Activated CD4-positive, alpha-beta T cell treated with anti-CD3 and anti-CD28 coated beads for 36 hours (primary cell): ENCODE measurements at regions not wholly inside any gene's neighbourhood (a gene's known extent, or its start where the extent isn't known, plus 50 kb on each side); places are given as distances from the start of the nearest gene placed in this dataset.
"Not testable (repeated sequence)": the region's sequence is repeated elsewhere in the genome, so short reads cannot be mapped to it uniquely, and the experiment has no call there.

ENCODE experiments used
- ATAC-seq: fragments of 200-7000 bp; cut with Tn5 transposase; one replicate; pipeline ENCODE4 v1.10.0; 2021; ENCODE audit warnings: mild to moderate bottlenecking, moderate library complexity
- CTCF ChIA-PET: fragments of 350-600 bp; sonication (Branson Sonifier 250); formaldehyde crosslinking; loops from one replicate; lab custom pipeline; 2021; ENCODE audit warnings: antibody characterized with exemption; lab: Charles Lee
- POLR2A ChIA-PET: fragments of 350-600 bp; sonication (Branson Sonifier 250); formaldehyde crosslinking; loops from one replicate; lab custom pipeline; 2021; ENCODE audit warnings: antibody characterized with exemption, inconsistent platforms; lab: Charles Lee
- DNase-seq: peaks from one replicate; pipeline ENCODE4 v3.0.0-alpha.2; 2020
- H3K27ac Mint-ChIP-seq: one replicate; pipeline ENCODE4 v1.8.0; 2021; ENCODE audit warnings: mixed read lengths
- H3K27me3 Mint-ChIP-seq: one replicate; pipeline ENCODE4 v1.8.0; 2021; ENCODE audit warnings: mixed read lengths
- H3K36me3 Mint-ChIP-seq: one replicate; pipeline ENCODE4 v1.8.0; 2021; ENCODE audit warnings: low read depth, mixed read lengths
- H3K4me1 Mint-ChIP-seq: one replicate; pipeline ENCODE4 v1.8.0; 2021; ENCODE audit warnings: mixed read lengths
- H3K4me3 Mint-ChIP-seq: one replicate; pipeline ENCODE4 v1.8.0; 2021; ENCODE audit warnings: mild to moderate bottlenecking, moderate library complexity, mixed read lengths
- H3K9me3 Mint-ChIP-seq: one replicate; pipeline ENCODE4 v1.8.0; 2021; ENCODE audit warnings: low read depth, mixed read lengths
- intact Hi-C, 2 experiments: fragments of 100-400 bp; cut with DNase I in 1 of 2; cut with micrococcal nuclease in 1 of 2; formaldehyde crosslinking; loops; one replicate each; pipeline versions ENCODE4 v1.14.2 to v1.15.1; 2022 to 2024; cut with DNase I, micrococcal nuclease

GRCh38 chr2:7094231-7094741 is 177.1 kb downstream of the RNF144A start:
- Mint-ChIP-seq H3K36me3 (no peaks in the 10 kb centered on the region), H3K27ac (no peak overlapping the region), H3K4me1 (peaks cover 6% of the 10 kb centered on the region), H3K27me3 (no peaks in the 10 kb centered on the region), H3K9me3 (no peaks in the 10 kb centered on the region), H3K4me3 (no peak overlapping the region)
- DNase-seq, result no peak
- CTCF ChIA-PET, result interaction anchor here (0.6 kb wide), 1 partner anchor 1122 kb away, joined by 3 read pairs; no protein-coding TSS in a partner anchor
- no peak for ATAC-seq
- intact Hi-C loops, result no loop called here
- POLR2A ChIA-PET, result no interaction called here

- Mint-ChIP-seq H3K27ac (no peak overlapping the region), H3K36me3 (no peaks in the 10 kb centered on the region), H3K27me3 (no peaks in the 10 kb centered on the region), H3K4me1 (peaks cover 6% of the 10 kb centered on the region), H3K9me3 (no peaks in the 10 kb centered on the region), H3K4me3 (peak overlapping the region; percentile 39)
- ATAC-seq (no peak), DNase-seq (no peak)
- CTCF ChIA-PET, result interaction anchor here (0.8 to 2.9 kb wide), 14 partner anchors 10 to 1596 kb away, joined by 3 to 15 read pairs (median 4); no protein-coding TSS in a partner anchor
- intact Hi-C loops, result loop anchor here (1.0 to 5.0 kb wide), 6 partner anchors 105 to 1588 kb away; partner anchors contain the start of gene ID2 (in 1 of the 2)
- POLR2A ChIA-PET, result no interaction called here
Measured at GRCh38 chr2:7096726-7097352, 179.6 kb downstream of the RNF144A start.

GRCh38 chr2:7097353-7097895 is 180.2 kb downstream of the RNF144A start:
- ChIA-PET CTCF (interaction anchor here (0.6 to 2.9 kb wide), 23 partner anchors 8 to 1753 kb away, joined by 3 to 15 read pairs (median 4); no protein-coding TSS in a partner anchor), POLR2A (no interaction called here)
- peaks cover 6% of the 10 kb centered on the region for H3K4me1 Mint-ChIP-seq
- H3K36me3 Mint-ChIP-seq, result no peaks in the 10 kb centered on the region
- DNase-seq (peak; percentile 86), ATAC-seq (peak; percentile 95)
- H3K27ac Mint-ChIP-seq, result peak overlapping the region; percentile 27
- intact Hi-C loops, result loop anchor here (1.0 to 5.0 kb wide), 6 partner anchors 105 to 1588 kb away; partner anchors contain the start of gene ID2 (in 1 of the 2)
- no peaks in the 10 kb centered on the region for H3K27me3 Mint-ChIP-seq
- peak overlapping the region; percentile 39 for H3K4me3 Mint-ChIP-seq
- H3K9me3 Mint-ChIP-seq, result no peaks in the 10 kb centered on the region

- no peak overlapping the region for H3K27ac Mint-ChIP-seq
- ChIA-PET POLR2A (no interaction called here), CTCF (interaction anchor here (0.7 to 2.9 kb wide), 4 partner anchors 16 to 106 kb away, joined by 3 to 15 read pairs (median 3); no protein-coding TSS in a partner anchor)
- no peak for DNase-seq
- no peaks in the 10 kb centered on the region for H3K36me3 Mint-ChIP-seq
- no peak overlapping the region for H3K4me3 Mint-ChIP-seq
- intact Hi-C loops, result loop anchor here (5.0 kb wide), 4 partner anchors 103 to 1583 kb away; partner anchors contain the start of gene ID2 (in 1 of the 2)
- no peak for ATAC-seq
- no peaks in the 10 kb centered on the region for H3K9me3 Mint-ChIP-seq
- H3K4me1 Mint-ChIP-seq, result peaks cover 6% of the 10 kb centered on the region
- no peaks in the 10 kb centered on the region for H3K27me3 Mint-ChIP-seq
Measured at GRCh38 chr2:7098816-7099215, 181.6 kb downstream of the RNF144A start.

- H3K27me3 Mint-ChIP-seq, ATAC-seq, H3K27ac Mint-ChIP-seq, DNase-seq, H3K9me3 Mint-ChIP-seq, H3K4me3 Mint-ChIP-seq, H3K36me3 Mint-ChIP-seq, H3K4me1 Mint-ChIP-seq: not testable (repeated sequence)
- ChIA-PET POLR2A (interaction anchor here (0.8 kb wide), 1 partner anchor 17 kb away, joined by 4 read pairs; no protein-coding TSS in a partner anchor), CTCF (interaction anchor here (0.6 to 1.1 kb wide), 2 partner anchors 37 to 759 kb away, joined by 3 read pairs; no protein-coding TSS in a partner anchor)
- intact Hi-C loops, result loop anchor here (5.0 kb wide), 4 partner anchors 103 to 1583 kb away; partner anchors contain the start of gene ID2 (in 1 of the 2)
Measured at GRCh38 chr2:7099687-7100086, 182.5 kb downstream of the RNF144A start.

- intact Hi-C loops, result no loop called here
- Mint-ChIP-seq H3K36me3 (peaks cover 5% of the 10 kb centered on the region), H3K9me3 (no peaks in the 10 kb centered on the region), H3K27ac (no peak overlapping the region), H3K4me1 (no peaks in the 10 kb centered on the region), H3K4me3 (no peak overlapping the region), H3K27me3 (no peaks in the 10 kb centered on the region)
- no peak for ATAC-seq
- no peak for DNase-seq
- CTCF ChIA-PET, result interaction anchor here (1.0 kb wide), 1 partner anchor 21 kb away, joined by 4 read pairs; no protein-coding TSS in a partner anchor
- POLR2A ChIA-PET, result no interaction called here
Measured at GRCh38 chr2:7102826-7103225, 185.6 kb downstream of the RNF144A start.

- H3K9me3 Mint-ChIP-seq, result peaks cover 3% of the 10 kb centered on the region
- ChIA-PET POLR2A (no interaction called here), CTCF (interaction anchor here (0.7 to 1.4 kb wide), 3 partner anchors 12 to 1350 kb away, joined by 3 to 7 read pairs (median 3); no protein-coding TSS in a partner anchor)
- H3K27ac Mint-ChIP-seq, result no peak overlapping the region
- H3K4me3 Mint-ChIP-seq, result no peak overlapping the region
- no peaks in the 10 kb centered on the region for H3K27me3 Mint-ChIP-seq
- H3K36me3 Mint-ChIP-seq, result peaks cover 11% of the 10 kb centered on the region
- DNase-seq (no peak), ATAC-seq (no peak)
- intact Hi-C loops, result no loop called here
- H3K4me1 Mint-ChIP-seq, result no peaks in the 10 kb centered on the region
Measured at GRCh38 chr2:7108792-7109532, 191.8 kb downstream of the RNF144A start.

- Mint-ChIP-seq H3K36me3 (peaks cover 12% of the 10 kb centered on the region), H3K27me3 (no peaks in the 10 kb centered on the region), H3K4me1 (no peaks in the 10 kb centered on the region), H3K27ac (no peak overlapping the region), H3K4me3 (no peak overlapping the region), H3K9me3 (peaks cover 3% of the 10 kb centered on the region)
- ATAC-seq (no peak), DNase-seq (no peak)
- POLR2A ChIA-PET, result no interaction called here
- intact Hi-C loops, result no loop called here
- CTCF ChIA-PET, result interaction anchor here (0.7 to 1.4 kb wide), 4 partner anchors 12 to 1349 kb away, joined by 3 to 7 read pairs (median 3); no protein-coding TSS in a partner anchor
Measured at GRCh38 chr2:7109533-7109885, 192.3 kb downstream of the RNF144A start.

- ChIA-PET POLR2A (no interaction called here), CTCF (interaction anchor here (1.2 kb wide), 1 partner anchor 183 kb away, joined by 3 read pairs; no protein-coding TSS in a partner anchor)
- Mint-ChIP-seq H3K4me3 (no peak overlapping the region), H3K4me1 (no peaks in the 10 kb centered on the region), H3K36me3 (peaks cover 9% of the 10 kb centered on the region), H3K27ac (no peak overlapping the region), H3K27me3 (no peaks in the 10 kb centered on the region), H3K9me3 (peaks cover 6% of the 10 kb centered on the region)
- DNase-seq (no peak), ATAC-seq (no peak)
- intact Hi-C loops, result no loop called here
Measured at GRCh38 chr2:7111626-7112025, 194.4 kb downstream of the RNF144A start.

GRCh38 chr2:7115364-7115763 is 198.2 kb downstream of the RNF144A start:
- Mint-ChIP-seq H3K4me3 (no peak overlapping the region), H3K9me3 (peaks cover 6% of the 10 kb centered on the region), H3K36me3 (peaks cover 9% of the 10 kb centered on the region), H3K27ac (no peak overlapping the region), H3K27me3 (no peaks in the 10 kb centered on the region), H3K4me1 (no peaks in the 10 kb centered on the region)
- DNase-seq (no peak), ATAC-seq (no peak)
- ChIA-PET POLR2A (no interaction called here), CTCF (interaction anchor here (0.8 to 2.2 kb wide), 3 partner anchors 17 to 110 kb away, joined by 3 to 15 read pairs (median 3); no protein-coding TSS in a partner anchor)
- intact Hi-C loops, result no loop called here

- ATAC-seq, result no peak
- no peak overlapping the region for H3K27ac Mint-ChIP-seq
- intact Hi-C loops, result no loop called here
- H3K9me3 Mint-ChIP-seq, result peaks cover 6% of the 10 kb centered on the region
- H3K4me3 Mint-ChIP-seq, result no peak overlapping the region
- no peaks in the 10 kb centered on the region for H3K4me1 Mint-ChIP-seq
- DNase-seq, result no peak
- H3K36me3 Mint-ChIP-seq, result peaks cover 9% of the 10 kb centered on the region
- ChIA-PET POLR2A (interaction anchor here (0.8 kb wide), 1 partner anchor 16 kb away, joined by 4 read pairs; no protein-coding TSS in a partner anchor), CTCF (interaction anchor here (0.8 to 2.2 kb wide), 2 partner anchors 18 to 109 kb away, joined by 3 to 15 read pairs; no protein-coding TSS in a partner anchor)
- H3K27me3 Mint-ChIP-seq, result no peaks in the 10 kb centered on the region
Measured at GRCh38 chr2:7115906-7116305, 198.7 kb downstream of the RNF144A start.
